Central memory CD4-positive, alpha-beta T cell (primary cell): ENCODE measurements at regions not wholly inside any gene's neighbourhood (a gene's known extent, or its start where the extent isn't known, plus 50 kb on each side); places are given as distances from the start of the nearest gene placed in this dataset.

Experiments used
- DNase-seq: peaks from one replicate; pipeline ENCODE4 v3.0.0; 2022

DNA sequence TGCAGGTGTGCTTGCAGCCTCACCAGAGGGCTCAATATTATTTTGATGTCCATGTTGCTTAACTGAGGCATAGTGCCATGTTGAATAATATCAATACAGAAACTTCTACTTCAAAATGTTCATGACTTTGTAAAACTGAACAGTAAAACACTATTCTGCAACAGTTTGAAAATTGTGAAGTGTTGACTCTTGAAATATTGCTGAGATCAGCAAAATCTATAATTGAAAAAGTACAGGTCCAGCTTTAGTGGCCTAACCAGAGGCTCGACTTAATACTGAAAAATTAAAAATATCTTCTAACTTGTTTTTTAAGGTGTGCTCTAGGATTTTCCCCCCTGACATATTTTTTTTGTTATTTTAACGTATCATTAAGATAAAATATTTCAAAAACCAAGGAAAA is 1460.7 kb downstream of the EFNB2 start:
- no peak for DNase-seq

- no peak for DNase-seq
Observed at GRCh38 chr13:105073041-105073440, 1462.4 kb downstream of the EFNB2 start.

DNA sequence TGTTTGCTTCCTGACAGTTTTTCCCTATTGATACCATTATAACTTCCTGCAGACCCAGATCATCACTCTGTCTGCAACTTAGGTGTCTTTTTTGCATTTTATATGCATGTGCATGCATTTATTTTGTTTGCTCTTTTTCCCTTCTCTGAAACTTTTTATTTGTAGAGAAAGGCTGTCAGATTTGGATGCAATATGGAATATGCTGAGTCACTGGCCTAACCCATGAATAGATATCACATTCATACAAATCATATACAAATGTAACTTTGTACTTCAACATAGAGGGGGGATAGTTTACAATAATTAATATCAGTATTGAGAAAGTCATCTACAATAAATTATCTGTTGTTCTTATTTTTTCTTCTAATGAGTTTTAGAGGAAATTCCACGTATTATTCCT is 1465.0 kb downstream of the EFNB2 start:
- no peak for DNase-seq

DNA sequence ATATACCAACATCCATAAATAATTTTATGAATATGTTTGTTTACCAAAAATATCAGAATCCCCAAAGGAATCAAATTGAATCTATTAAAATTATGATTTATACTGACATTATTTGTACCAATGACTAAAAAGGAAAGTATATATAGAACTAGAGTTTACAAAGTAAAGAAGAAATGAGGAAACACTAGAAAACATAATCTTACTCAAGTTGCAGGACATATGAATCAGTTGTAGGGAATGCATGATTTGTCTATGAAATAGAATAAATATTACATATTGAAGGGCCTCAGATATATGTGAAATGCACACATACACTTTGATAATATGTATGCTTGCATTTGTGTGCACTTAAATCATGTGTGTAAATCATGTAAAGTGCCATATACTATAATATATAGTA is 1466.4 kb downstream of the EFNB2 start:
- no peak for DNase-seq

DNA sequence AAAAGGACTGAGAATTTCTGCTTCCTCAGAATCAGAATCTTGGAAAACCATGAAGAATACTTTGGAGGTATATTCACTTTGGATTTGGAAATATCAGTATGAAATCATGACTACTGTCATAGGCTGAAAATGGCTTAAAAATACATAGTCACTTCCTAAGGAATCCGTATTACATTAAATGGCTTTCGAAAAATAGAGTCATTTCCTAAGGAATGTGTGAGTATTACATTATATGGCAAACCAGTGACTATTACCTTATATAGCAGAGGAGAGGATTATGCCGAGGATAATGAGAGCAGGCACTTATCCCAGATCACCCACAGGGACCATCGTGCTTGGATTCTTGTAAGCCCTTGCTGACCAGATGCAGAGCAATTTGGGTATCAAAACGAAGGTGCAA is 1471.8 kb downstream of the EFNB2 start:
- DNase-seq = no peak

- DNase-seq = no peak
Observed at GRCh38 chr13:105059786-105060185, 1475.7 kb downstream of the EFNB2 start.

GRCh38 chr13:105058517-105058916 is 1476.9 kb downstream of the EFNB2 start:
- DNase-seq = no peak

DNA sequence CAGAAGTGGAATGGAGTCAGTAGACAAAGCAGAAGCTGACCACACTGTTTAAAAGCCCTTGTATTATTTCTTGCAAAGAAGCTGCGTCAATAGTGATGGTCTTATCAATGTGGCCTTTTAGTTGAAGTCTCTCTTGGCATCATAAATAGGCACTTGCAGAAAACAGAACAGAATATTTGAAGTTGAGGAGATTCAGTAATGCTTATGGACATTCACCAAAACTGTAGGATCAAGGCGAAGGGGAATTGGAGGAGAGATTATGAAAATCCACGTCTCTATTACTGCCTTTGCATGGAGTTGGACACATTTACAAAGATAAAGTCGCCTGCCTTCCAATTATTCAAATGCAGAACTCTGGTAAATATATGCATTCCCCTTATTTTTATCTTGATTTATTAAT is 1482.8 kb downstream of the EFNB2 start:
- DNase-seq = no peak

GRCh38 chr13:105050686-105051085 is 1484.8 kb downstream of the EFNB2 start:
- DNase-seq = no peak

DNA sequence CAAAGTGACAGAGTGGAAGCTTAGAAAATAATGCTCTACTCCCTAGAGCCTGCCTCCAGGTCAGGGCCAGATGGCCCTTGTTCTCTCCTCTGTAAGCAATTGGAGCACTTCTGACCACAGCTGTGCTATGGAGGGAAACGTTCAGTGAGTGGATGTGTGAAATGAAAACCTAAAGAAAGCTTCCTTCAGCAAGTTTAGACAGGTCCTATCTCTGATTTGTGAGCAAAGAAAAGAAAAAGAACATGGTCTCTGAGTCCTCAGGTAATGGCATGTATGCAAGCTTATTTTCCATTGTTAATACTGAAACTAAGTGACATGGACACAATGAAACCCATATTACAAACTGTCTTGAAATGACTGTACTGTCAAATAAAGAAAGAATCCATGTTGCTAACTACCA is 1486.8 kb downstream of the EFNB2 start:
- DNase-seq = no peak

DNA sequence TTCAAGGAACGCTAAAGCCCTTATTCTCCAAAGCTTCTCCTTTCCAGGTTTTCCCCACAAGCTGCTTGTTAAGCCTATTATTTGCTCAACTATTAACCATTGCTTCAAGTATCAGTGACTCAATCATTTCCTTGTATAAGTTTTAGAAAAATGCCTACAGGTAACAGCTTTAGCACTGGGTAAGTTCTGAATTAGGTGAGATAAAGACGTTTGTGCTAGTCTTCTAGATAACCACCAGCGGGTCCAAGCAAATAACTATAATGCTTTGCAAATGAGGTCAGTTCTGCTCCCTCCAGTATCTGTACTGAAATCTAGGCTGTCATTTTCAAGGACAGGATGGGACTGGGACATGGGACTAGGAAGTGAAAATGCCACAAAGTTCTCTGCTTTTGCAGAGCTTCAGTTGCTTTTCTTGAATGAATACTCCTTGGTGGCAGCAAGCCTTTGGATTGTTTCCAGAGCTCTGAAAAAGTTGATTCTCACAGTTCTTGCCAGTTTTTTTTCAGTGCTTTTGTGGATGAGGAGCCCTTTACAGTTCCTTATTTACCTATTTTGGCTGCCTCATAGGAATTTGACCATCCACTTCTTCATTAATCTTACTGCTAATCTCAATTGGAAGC is 1487.7 kb downstream of the EFNB2 start:
- DNase-seq = no peak

DNA sequence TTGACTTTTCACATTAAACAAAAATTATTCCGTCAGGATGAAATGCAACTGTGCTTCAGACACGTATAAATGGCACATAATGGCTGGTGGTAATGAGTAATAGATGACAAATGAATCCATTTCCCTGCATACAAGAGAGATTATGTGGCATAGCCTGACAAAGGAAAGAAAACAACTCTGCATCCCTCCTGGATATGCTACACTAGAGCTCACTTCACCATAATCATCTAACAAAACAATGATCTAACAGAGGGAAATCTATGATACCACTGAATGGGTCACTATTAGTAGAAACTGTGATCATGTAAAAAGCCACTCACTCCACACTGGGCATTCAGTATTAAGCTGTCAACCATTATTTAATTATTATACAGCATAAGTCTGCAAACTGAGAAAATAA is 1498.4 kb downstream of the EFNB2 start:
- DNase-seq = no peak

- no peak for DNase-seq
Observed at GRCh38 chr13:105035092-105035491, 1500.4 kb downstream of the EFNB2 start.

GRCh38 chr13:105033999-105034398 is 1501.5 kb downstream of the EFNB2 start:
- no peak for DNase-seq

GRCh38 chr13:105031306-105031705 is 1504.2 kb downstream of the EFNB2 start:
- DNase-seq = no peak

DNA sequence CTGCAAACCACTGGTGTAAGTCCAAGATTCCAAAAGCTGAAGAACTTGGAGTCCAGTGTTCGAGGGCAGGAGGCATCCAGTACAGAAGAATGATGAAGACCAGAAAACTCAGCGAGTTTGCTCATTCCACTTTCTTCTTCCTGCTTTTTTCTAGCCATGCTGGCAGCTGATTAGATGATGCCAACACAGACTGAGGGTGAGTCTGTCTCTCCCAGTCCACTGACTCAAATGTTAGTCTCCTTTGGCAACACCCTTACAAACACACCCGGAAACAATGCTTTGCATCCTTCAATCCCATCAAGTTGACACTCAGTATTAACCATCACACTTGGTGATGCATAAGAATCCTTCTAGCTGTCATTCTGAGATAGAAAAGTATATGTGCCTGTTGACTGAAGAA is 1504.6 kb downstream of the EFNB2 start:
- no peak for DNase-seq

DNA sequence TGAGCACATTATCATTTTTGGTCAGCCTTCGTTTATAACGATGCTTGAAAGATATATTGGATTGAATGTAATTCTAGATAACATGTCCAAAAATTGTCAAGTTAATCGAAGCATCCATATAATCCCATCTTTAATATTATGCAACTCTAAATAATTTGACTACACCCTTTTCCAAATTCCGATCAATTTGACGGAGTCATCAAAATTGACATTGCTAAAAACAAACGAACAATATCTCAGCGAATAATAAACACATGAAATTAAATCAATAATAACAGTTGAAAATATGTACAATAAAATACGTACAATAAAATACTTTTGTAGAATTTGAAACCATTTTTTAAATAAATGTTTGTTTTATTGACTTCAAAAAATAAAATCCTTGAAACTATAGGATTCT is 1516.4 kb downstream of the EFNB2 start:
- no peak for DNase-seq

DNA sequence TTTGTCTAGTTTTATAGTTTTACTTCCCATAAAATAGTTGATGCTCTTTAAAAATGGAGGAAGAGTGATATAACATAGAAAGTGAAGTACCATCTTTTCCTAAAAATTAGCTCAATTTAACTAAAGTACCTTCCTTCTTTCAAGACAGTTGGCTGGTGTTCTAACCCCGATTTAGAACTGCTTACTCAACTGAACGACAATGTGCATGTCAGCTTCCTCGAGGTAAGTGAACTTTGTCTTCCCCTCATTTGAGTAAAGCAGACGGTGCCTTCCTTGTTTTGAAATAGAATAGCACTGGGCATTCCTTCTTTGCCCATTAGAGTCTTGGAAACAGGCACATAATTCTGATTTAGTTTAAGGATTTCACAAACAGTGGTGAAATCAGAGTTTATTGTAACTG is 1519.2 kb downstream of the EFNB2 start:
- DNase-seq = no peak

- DNase-seq = no peak
Observed at GRCh38 chr13:105008604-105009003, 1526.9 kb downstream of the EFNB2 start.

GRCh38 chr13:105007166-105007808 is 1528.2 kb downstream of the EFNB2 start:
- no peak for DNase-seq

DNA sequence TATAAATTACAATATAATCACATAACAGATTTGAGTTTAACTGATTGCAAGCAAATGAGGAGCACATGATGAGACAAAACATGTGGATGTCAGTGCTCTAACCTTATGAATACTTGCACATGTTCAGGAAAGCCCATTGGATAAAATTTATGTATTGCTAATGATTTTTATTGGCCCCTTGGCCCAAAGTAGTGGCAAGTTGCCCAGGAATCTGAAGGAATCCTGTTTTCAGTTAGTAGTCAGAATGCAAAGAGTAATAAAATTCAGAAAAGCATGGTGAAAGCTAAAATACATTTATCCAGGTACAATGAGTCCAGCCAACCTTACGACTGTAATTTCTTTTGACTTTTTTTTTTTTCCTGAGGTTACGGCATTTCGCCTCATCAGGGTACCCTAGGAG is 1539.4 kb downstream of the EFNB2 start:
- DNase-seq = no peak

GRCh38 chr13:104993708-104994107 is 1541.8 kb downstream of the EFNB2 start:
- no peak for DNase-seq

GRCh38 chr13:104987621-104988020 is 1547.8 kb downstream of the EFNB2 start:
- DNase-seq = no peak

DNA sequence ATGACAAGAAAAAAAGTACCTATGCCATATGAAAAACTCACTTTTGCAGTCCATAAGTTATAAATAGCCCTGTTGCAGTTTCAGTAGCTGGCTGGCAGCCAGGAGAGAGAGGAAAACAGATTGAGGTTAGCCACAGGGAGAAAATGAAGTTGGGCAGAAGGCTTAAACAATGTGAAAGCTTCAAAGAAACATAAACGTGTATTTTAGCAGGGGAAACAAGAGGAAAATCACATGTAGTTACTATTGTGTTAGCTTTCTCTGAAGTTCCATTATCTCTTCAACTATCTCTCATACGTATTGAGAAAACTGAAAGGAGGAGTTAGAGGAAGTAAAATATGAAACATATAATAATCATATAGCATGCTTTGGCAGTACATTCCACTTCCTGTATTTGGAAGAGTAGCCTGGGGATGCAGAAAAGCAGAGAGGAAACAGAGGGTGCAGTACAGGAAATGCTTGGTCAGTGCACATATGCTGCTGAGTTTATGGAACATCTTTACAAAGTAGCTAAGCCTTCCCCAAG is 1551.1 kb downstream of the EFNB2 start:
- DNase-seq = peak; percentile 25

DNA sequence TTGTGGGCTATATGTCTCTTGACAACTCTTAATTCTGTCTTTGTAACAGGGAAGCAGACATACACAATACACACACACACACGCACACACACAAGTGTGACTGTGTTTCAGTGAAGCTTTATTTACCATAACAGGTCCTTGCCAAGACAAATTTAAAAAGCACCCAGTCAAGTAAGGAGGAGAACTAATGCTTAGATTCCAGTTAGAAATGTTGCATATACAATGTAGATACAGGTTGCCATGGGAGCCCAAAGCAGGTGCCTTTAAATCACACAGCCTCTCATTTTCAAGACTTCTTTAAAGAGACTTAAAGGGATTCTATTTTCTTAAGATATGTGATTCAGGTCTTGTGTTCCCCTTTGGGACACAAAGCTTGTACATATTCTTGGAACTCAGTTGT is 1551.9 kb downstream of the EFNB2 start:
- DNase-seq = no peak
